ENCODE measurements at regions not wholly inside any gene's neighbourhood (a gene's known extent, or its start where the extent isn't known, plus 50 kb on each side); places are given as distances from the start of the nearest gene placed in this dataset.

DNA sequence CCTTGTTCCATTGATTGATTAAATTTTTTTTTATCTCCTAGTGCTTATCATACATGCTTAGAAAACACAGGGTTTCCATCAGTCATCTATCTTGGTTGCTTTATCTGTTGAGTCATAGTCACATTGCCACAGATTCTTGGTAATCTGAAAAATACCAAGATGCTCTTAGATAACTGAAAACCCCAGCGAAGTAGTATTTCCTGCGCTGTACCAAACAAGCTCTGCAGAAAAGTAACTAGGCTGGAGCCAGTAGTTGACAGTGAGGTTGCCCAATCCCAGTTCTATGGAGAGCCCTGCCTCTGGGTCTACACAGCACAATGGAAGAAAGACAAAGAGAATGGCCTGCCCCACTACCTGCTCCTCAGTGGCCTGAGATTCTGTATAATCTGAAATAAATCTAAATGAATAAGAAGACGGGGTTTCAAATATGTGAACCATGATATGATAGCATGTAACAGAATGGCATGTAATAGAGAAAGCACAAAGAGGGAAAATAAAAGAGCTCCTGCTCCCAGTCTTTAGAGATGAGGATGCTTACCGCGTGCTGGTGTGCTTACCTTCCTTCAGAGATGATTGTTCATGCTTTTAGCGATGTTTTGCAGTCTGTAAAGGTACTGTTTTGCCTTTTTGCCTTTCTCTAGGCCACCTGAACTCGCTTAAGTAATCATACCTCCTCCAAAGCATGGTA, 55.3 kb upstream of the RAPGEF2 start:
- ATAC-seq (ENCODE audit: low read depth) (no peak), DNase-seq (no peak)
- Histone ChIP-seq H3K27me3 (replicated peaks in 1 of 4; ENCODE audit: control extremely low read depth in 1 of 4, control insufficient read depth in 3 of 4, insufficient read depth in 4 of 4, low read length in 3 of 4) (peaks cover 0 to 18% (median 13%) of the 10 kb centered on the region in 4 experiments), H3K36me3 (replicated peaks in 1 of 2; ENCODE audit: control extremely low read depth in 1 of 2, control insufficient read depth in 1 of 2, extremely low read depth in 1 of 2, insufficient read depth in 2 of 2, low read length in 1 of 2) (no peaks in the 10 kb centered on the region), H3K79me2 (ENCODE audit: control insufficient read depth, insufficient read depth, low read length) (no peaks in the 10 kb centered on the region), H3K4me2 (replicated peaks; ENCODE audit: low read depth, low read length, poor library complexity, severe bottlenecking) (no peak overlapping the region), H3K9me3 (ENCODE audit: control extremely low read depth in 1 of 3, control insufficient read depth in 2 of 3, insufficient read depth in 1 of 3, low read length in 2 of 3) (no peaks in the 10 kb centered on the region), H4K20me1 (ENCODE audit: control insufficient read depth, insufficient read depth, low read length, poor library complexity, severe bottlenecking) (no peaks in the 10 kb centered on the region), H3K27ac (ENCODE audit: low read length in 2 of 2) (no peak overlapping the region), H2AFZ (ENCODE audit: insufficient read depth, low read depth, low read length, poor library complexity, severe bottlenecking) (no peak overlapping the region), H3K4me1 (ENCODE audit: control insufficient read depth in 2 of 2, insufficient read depth in 2 of 2, low read length in 2 of 2) (peaks cover 16% of the 10 kb centered on the region in 2 donors), H3K4me3 (ENCODE audit: control extremely low read depth in 1 of 5, extremely low read depth in 1 of 5, insufficient read depth in 1 of 5, low read depth in 2 of 5, low read length in 4 of 5) (no peak overlapping the region), H3K9ac (ENCODE audit: low read length) (no peak overlapping the region)
- Mint-ChIP-seq H3K4me3 (no peak overlapping the region), H3K9me3 (ENCODE audit: insufficient read depth) (no peaks in the 10 kb centered on the region), H3K27me3 (peaks cover 54% of the 10 kb centered on the region), H3K27ac (no peak overlapping the region), H3K4me1 (peaks cover 14% of the 10 kb centered on the region)
- intact Hi-C loops (cut with micrococcal nuclease) = no loop called here
- POLR2A ChIA-PET = no interaction called here
- WGBS (ENCODE audit: insufficient coverage) = 80% methylated on average over 4 of the region's 7 CpGs
- TF ChIP-seq, protein P1, sequence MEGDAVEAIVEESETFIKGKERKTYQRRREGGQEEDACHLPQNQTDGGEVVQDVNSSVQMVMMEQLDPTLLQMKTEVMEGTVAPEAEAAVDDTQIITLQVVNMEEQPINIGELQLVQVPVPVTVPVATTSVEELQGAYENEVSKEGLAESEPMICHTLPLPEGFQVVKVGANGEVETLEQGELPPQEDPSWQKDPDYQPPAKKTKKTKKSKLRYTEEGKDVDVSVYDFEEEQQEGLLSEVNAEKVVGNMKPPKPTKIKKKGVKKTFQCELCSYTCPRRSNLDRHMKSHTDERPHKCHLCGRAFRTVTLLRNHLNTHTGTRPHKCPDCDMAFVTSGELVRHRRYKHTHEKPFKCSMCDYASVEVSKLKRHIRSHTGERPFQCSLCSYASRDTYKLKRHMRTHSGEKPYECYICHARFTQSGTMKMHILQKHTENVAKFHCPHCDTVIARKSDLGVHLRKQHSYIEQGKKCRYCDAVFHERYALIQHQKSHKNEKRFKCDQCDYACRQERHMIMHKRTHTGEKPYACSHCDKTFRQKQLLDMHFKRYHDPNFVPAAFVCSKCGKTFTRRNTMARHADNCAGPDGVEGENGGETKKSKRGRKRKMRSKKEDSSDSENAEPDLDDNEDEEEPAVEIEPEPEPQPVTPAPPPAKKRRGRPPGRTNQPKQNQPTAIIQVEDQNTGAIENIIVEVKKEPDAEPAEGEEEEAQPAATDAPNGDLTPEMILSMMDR (IDR thresholded peaks at IDR 0.05) = no peak
- no peak for TF ChIP-seq EZH2 (IDR thresholded peaks at IDR 0.05; ENCODE audit: borderline replicate concordance, insufficient read depth, low read depth, low read length, poor library complexity, severe bottlenecking)
- CTCF ChIA-PET = no interaction called here

DNA sequence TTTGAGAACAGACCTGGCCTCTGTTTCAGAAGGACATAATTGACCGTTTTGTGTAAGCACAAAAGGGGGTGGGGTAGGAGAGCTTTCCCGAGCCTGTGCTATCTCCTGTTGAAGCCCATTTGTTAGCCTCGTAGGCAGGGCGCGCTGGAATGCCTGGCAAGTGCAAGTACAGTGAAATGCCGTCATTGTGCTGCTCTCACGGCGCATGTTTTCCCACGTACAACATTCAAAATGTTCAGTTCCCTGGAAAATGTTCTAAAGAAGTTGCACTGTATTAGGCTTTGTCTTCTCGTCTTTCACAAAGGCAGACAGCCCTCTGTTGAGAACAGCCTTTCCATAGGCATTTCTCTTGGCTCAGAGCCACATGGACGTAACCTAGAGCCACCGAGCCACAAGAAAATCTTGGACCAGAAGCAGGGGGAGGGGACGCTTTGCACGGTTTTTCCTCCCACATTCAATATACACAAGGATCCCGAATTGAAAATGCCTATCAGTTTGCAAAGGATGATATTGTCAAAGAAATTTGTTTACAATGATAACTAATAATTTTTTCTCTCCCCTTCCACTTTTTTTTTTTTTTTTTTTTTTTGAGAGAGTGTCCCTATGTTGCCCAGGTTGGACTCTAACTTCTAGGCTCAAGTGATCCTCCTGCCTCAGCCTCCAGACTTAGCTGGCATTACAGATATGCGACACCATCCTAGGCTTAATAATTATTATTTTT, 54.6 kb upstream of the RAPGEF2 start:
- POLR2A ChIA-PET = no interaction called here
- no peak overlapping the region for H2AFZ ChIP-seq (ENCODE audit: insufficient read depth, low read depth, low read length, poor library complexity, severe bottlenecking)
- DNase-seq (no peak), ATAC-seq (ENCODE audit: low read depth) (no peak)
- Mint-ChIP-seq H3K27me3 (peaks cover 53% of the 10 kb centered on the region), H3K27ac (no peak overlapping the region), H3K4me3 (no peak overlapping the region), H3K4me1 (peaks cover 16% of the 10 kb centered on the region), H3K9me3 (ENCODE audit: insufficient read depth) (no peaks in the 10 kb centered on the region)
- peaks cover 16% of the 10 kb centered on the region in 2 donors for H3K4me1 ChIP-seq (ENCODE audit: control insufficient read depth in 2 of 2, insufficient read depth in 2 of 2, low read length in 2 of 2)
- TF ChIP-seq EZH2 (IDR thresholded peaks at IDR 0.05; ENCODE audit: borderline replicate concordance, insufficient read depth, low read depth, low read length, poor library complexity, severe bottlenecking) = no peak
- TF ChIP-seq, protein P1 (IDR thresholded peaks at IDR 0.05) = no peak
- no peak overlapping the region for H3K9ac ChIP-seq (ENCODE audit: low read length)
- WGBS (ENCODE audit: insufficient coverage) = 90% methylated on average over 10 of the region's 16 CpGs
- no peak overlapping the region for H3K4me2 ChIP-seq (replicated peaks; ENCODE audit: low read depth, low read length, poor library complexity, severe bottlenecking)
- no peak overlapping the region for H3K27ac ChIP-seq (ENCODE audit: low read length in 2 of 2)
- no peak overlapping the region for H3K4me3 ChIP-seq (ENCODE audit: control extremely low read depth in 1 of 5, extremely low read depth in 1 of 5, insufficient read depth in 1 of 5, low read depth in 2 of 5, low read length in 4 of 5)
- no peaks in the 10 kb centered on the region for H3K36me3 ChIP-seq (replicated peaks in 1 of 2; ENCODE audit: control extremely low read depth in 1 of 2, control insufficient read depth in 1 of 2, extremely low read depth in 1 of 2, insufficient read depth in 2 of 2, low read length in 1 of 2)
- intact Hi-C loops (cut with micrococcal nuclease) = no loop called here
- CTCF ChIA-PET = interaction anchor here (0.7 kb wide), 1 partner anchor 149 kb away, joined by 3 read pairs; no protein-coding TSS in a partner anchor
- no peaks in the 10 kb centered on the region for H3K79me2 ChIP-seq (ENCODE audit: control insufficient read depth, insufficient read depth, low read length)
- peaks cover 0 to 18% (median 12%) of the 10 kb centered on the region in 4 experiments for H3K27me3 ChIP-seq (replicated peaks in 1 of 4; ENCODE audit: control extremely low read depth in 1 of 4, control insufficient read depth in 3 of 4, insufficient read depth in 4 of 4, low read length in 3 of 4)
- no peaks in the 10 kb centered on the region for H3K9me3 ChIP-seq (ENCODE audit: control extremely low read depth in 1 of 3, control insufficient read depth in 2 of 3, insufficient read depth in 1 of 3, low read length in 2 of 3)
- no peaks in the 10 kb centered on the region for H4K20me1 ChIP-seq (ENCODE audit: control insufficient read depth, insufficient read depth, low read length, poor library complexity, severe bottlenecking)

All from B cell (primary cell).